ENCODE measurements at regions not wholly inside any gene's neighbourhood (a gene's known extent, or its start where the extent isn't known, plus 50 kb on each side); places are given as distances from the start of the nearest gene placed in this dataset.
"Not testable (repeated sequence)": the region's sequence is repeated elsewhere in the genome, so short reads cannot be mapped to it uniquely, and the experiment has no call there.

DNA sequence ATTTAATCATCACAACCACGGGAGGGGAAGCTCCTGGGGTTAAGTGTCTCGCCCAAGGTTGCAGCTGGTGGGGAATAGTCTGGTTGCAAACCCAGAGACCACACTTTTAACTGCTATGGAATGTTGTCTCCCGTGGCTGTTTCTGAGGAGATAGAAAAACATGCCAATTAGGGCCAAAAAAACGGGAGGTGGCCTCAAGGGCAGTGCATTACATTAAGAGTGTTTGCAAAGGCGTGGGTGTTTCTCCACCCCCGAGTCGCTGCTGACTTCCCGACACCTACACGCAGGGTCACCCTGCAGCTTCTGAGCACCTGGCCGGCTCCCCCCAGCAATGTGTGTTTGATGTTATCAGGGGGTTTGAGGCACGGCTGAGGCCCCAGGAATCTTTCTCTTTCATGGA lies 116.1 kb downstream of the NPIPA7 start:
- TF ChIP-seq, protein P1, sequence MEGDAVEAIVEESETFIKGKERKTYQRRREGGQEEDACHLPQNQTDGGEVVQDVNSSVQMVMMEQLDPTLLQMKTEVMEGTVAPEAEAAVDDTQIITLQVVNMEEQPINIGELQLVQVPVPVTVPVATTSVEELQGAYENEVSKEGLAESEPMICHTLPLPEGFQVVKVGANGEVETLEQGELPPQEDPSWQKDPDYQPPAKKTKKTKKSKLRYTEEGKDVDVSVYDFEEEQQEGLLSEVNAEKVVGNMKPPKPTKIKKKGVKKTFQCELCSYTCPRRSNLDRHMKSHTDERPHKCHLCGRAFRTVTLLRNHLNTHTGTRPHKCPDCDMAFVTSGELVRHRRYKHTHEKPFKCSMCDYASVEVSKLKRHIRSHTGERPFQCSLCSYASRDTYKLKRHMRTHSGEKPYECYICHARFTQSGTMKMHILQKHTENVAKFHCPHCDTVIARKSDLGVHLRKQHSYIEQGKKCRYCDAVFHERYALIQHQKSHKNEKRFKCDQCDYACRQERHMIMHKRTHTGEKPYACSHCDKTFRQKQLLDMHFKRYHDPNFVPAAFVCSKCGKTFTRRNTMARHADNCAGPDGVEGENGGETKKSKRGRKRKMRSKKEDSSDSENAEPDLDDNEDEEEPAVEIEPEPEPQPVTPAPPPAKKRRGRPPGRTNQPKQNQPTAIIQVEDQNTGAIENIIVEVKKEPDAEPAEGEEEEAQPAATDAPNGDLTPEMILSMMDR (tag by site-specific recombination; IDR thresholded peaks at IDR 0.05) = not testable (repeated sequence)
- not testable (repeated sequence) for TF ChIP-seq ZXDB (tag by site-specific recombination; IDR thresholded peaks at IDR 0.05); TCF7L2 (IDR thresholded peaks at IDR 0.05; ENCODE audit: borderline replicate concordance, low read depth, low read length); ZNF404 (tag by site-specific recombination; IDR thresholded peaks at IDR 0.05); ZBTB8A (tag by site-specific recombination; IDR thresholded peaks at IDR 0.05); ZNF416 (tag by site-specific recombination; IDR thresholded peaks at IDR 0.05); SP3 (tag by site-specific recombination; IDR thresholded peaks at IDR 0.05); GLI2 (tag by site-specific recombination; IDR thresholded peaks at IDR 0.05; ENCODE audit: borderline replicate concordance, low read depth); ZNF670 (tag by site-specific recombination; IDR thresholded peaks at IDR 0.05; ENCODE audit: low read depth); YY1 (tag by site-specific recombination; IDR thresholded peaks at IDR 0.05)
- TF ChIP-seq, protein P2, sequence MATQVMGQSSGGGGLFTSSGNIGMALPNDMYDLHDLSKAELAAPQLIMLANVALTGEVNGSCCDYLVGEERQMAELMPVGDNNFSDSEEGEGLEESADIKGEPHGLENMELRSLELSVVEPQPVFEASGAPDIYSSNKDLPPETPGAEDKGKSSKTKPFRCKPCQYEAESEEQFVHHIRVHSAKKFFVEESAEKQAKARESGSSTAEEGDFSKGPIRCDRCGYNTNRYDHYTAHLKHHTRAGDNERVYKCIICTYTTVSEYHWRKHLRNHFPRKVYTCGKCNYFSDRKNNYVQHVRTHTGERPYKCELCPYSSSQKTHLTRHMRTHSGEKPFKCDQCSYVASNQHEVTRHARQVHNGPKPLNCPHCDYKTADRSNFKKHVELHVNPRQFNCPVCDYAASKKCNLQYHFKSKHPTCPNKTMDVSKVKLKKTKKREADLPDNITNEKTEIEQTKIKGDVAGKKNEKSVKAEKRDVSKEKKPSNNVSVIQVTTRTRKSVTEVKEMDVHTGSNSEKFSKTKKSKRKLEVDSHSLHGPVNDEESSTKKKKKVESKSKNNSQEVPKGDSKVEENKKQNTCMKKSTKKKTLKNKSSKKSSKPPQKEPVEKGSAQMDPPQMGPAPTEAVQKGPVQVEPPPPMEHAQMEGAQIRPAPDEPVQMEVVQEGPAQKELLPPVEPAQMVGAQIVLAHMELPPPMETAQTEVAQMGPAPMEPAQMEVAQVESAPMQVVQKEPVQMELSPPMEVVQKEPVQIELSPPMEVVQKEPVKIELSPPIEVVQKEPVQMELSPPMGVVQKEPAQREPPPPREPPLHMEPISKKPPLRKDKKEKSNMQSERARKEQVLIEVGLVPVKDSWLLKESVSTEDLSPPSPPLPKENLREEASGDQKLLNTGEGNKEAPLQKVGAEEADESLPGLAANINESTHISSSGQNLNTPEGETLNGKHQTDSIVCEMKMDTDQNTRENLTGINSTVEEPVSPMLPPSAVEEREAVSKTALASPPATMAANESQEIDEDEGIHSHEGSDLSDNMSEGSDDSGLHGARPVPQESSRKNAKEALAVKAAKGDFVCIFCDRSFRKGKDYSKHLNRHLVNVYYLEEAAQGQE (tag by site-specific recombination; IDR thresholded peaks at IDR 0.05) = not testable (repeated sequence)
- TF ChIP-seq, protein P3, sequence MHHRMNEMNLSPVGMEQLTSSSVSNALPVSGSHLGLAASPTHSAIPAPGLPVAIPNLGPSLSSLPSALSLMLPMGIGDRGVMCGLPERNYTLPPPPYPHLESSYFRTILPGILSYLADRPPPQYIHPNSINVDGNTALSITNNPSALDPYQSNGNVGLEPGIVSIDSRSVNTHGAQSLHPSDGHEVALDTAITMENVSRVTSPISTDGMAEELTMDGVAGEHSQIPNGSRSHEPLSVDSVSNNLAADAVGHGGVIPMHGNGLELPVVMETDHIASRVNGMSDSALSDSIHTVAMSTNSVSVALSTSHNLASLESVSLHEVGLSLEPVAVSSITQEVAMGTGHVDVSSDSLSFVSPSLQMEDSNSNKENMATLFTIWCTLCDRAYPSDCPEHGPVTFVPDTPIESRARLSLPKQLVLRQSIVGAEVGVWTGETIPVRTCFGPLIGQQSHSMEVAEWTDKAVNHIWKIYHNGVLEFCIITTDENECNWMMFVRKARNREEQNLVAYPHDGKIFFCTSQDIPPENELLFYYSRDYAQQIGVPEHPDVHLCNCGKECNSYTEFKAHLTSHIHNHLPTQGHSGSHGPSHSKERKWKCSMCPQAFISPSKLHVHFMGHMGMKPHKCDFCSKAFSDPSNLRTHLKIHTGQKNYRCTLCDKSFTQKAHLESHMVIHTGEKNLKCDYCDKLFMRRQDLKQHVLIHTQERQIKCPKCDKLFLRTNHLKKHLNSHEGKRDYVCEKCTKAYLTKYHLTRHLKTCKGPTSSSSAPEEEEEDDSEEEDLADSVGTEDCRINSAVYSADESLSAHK (tag by site-specific recombination; IDR thresholded peaks at IDR 0.05) = not testable (repeated sequence)
- TF ChIP-seq, protein P4, sequence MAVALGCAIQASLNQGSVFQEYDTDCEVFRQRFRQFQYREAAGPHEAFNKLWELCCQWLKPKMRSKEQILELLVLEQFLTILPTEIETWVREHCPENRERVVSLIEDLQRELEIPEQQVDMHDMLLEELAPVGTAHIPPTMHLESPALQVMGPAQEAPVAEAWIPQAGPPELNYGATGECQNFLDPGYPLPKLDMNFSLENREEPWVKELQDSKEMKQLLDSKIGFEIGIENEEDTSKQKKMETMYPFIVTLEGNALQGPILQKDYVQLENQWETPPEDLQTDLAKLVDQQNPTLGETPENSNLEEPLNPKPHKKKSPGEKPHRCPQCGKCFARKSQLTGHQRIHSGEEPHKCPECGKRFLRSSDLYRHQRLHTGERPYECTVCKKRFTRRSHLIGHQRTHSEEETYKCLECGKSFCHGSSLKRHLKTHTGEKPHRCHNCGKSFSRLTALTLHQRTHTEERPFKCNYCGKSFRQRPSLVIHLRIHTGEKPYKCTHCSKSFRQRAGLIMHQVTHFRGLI (tag by site-specific recombination; IDR thresholded peaks at IDR 0.05) = not testable (repeated sequence)
- TF ChIP-seq, protein P5, sequence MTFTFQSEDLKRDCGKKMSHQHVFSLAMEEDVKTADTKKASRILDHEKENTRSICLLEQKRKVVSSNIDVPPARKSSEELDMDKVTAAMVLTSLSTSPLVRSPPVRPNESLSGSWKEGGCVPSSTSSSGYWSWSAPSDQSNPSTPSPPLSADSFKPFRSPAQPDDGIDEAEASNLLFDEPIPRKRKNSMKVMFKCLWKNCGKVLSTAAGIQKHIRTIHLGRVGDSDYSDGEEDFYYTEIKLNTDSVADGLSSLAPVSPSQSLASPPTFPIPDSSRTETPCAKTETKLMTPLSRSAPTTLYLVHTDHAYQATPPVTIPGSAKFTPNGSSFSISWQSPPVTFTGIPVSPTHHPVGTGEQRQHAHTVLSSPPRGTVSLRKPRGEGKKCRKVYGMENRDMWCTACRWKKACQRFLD (tag by site-specific recombination; IDR thresholded peaks at IDR 0.05) = not testable (repeated sequence)

Data from HEK293 (cell line).